SK-N-SH (cell line): ENCODE measurements at regions not wholly inside any gene's neighbourhood (a gene's known extent, or its start where the extent isn't known, plus 50 kb on each side); places are given as distances from the start of the nearest gene placed in this dataset.

Experiments
- CTCF ChIA-PET: fragments of 300-600, 350-600 bp; formaldehyde crosslinking; extraction: SDS; loops from one replicate; lab custom pipeline; 2021; lab: Yijun Ruan, JAX
- POLR2A ChIA-PET: fragments of 350-600 bp; sonication (Branson Sonifier 250); formaldehyde crosslinking; extraction: SDS; loops from one replicate; lab custom pipeline; 2020; ENCODE audit warnings: antibody characterized with exemption, inconsistent platforms; lab: Yijun Ruan, JAX
- DNase-seq: peaks from one replicate; pipeline ENCODE4 v3.0.0; 2012
- H2AFZ ChIP-seq: fragments of 200-600 bp; sonication (generic); 2 replicates; pipeline ENCODE4 v1.8.1; 2016; ENCODE audit warnings: antibody characterized with exemption, mild to moderate bottlenecking, low read depth
- H3F3A ChIP-seq: fragments of 200-600 bp; sonication (generic); replicated peaks from 2 replicates; pipeline ENCODE3; 2016; ENCODE audit warnings: antibody characterized with exemption, mild to moderate bottlenecking; ENCODE audit not compliant: insufficient read depth
- H3K27ac ChIP-seq, 2 experiments: fragments of 200-500 bp in 1 of 2; fragments of 200-600 bp in 1 of 2; sonication (Bioruptor generic) in 1 of 2; sonication (generic), shearing (Covaris generic) in 1 of 2; 2 replicates each; pipeline versions ENCODE4 v1.5.1 to v1.6.1; 2014 to 2016; ENCODE audit warnings: low read depth in 2 of 2, inconsistent platforms in 1 of 2, low read length in 1 of 2, mild to moderate bottlenecking in 1 of 2, mixed read lengths in 1 of 2
- H3K27me3 ChIP-seq: fragments of 200-600 bp; sonication (generic), shearing (Covaris generic); 2 replicates; pipeline ENCODE4 v1.6.1; 2016; ENCODE audit warnings: mixed run types; ENCODE audit not compliant: insufficient read depth
- H3K36me3 ChIP-seq, 2 experiments: fragments of 200-500 bp in 1 of 2; fragments of 200-600 bp in 1 of 2; sonication (Bioruptor generic) in 1 of 2; sonication (generic) in 1 of 2; replicated peaks in 1 of 2; 2 replicates each; pipeline versions ENCODE3 to v1.5.1; 2014 to 2016; ENCODE audit warnings: low read length in 1 of 2, mild to moderate bottlenecking in 1 of 2; ENCODE audit not compliant: insufficient read depth in 2 of 2, control insufficient read depth in 1 of 2
- H3K4me1 ChIP-seq, 2 experiments: fragments of 200-500 bp in 1 of 2; fragments of 200-600 bp in 1 of 2; sonication (Bioruptor generic) in 1 of 2; sonication (generic), shearing (Covaris generic) in 1 of 2; 2 replicates each; pipeline versions ENCODE4 v1.5.1 to v1.6.1; 2014 to 2016; ENCODE audit warnings: low read depth in 1 of 2, low read length in 1 of 2, mixed run types in 1 of 2; ENCODE audit not compliant: insufficient read depth in 2 of 2, control insufficient read depth in 1 of 2
- H3K4me2 ChIP-seq: fragments of 200-600 bp; sonication (generic), shearing (Covaris generic); 2 replicates; pipeline ENCODE4 v1.6.1; 2017; ENCODE audit warnings: mixed run types
- H3K4me3 ChIP-seq, 2 experiments: fragments of 200-500 bp in 1 of 2; fragments of 200-600 bp in 1 of 2; sonication (Bioruptor generic) in 1 of 2; sonication (generic), shearing (Covaris generic) in 1 of 2; 2 replicates each; pipeline versions ENCODE4 v1.5.1 to v1.8.1; 2014 to 2016; ENCODE audit warnings: low read depth in 2 of 2, inconsistent platforms in 1 of 2, low read length in 1 of 2, mild to moderate bottlenecking in 1 of 2, mixed read lengths in 1 of 2, moderate library complexity in 1 of 2
- H3K79me2 ChIP-seq: fragments of 200-600 bp; sonication (generic); 2 replicates; pipeline ENCODE4 v1.8.1; 2017; ENCODE audit warnings: mild to moderate bottlenecking; ENCODE audit not compliant: insufficient read depth
- H3K9ac ChIP-seq: fragments of 200-600 bp; sonication (generic); 2 replicates; pipeline ENCODE4 v1.6.1; 2017; ENCODE audit warnings: mixed run types
- H3K9me2 ChIP-seq: fragments of 200-600 bp; sonication (generic); 2 replicates; pipeline ENCODE4 v1.6.1; 2017; ENCODE audit warnings: mixed run types
- H3K9me3 ChIP-seq: fragments of 200-600 bp; sonication (generic); 2 replicates; pipeline ENCODE4 v1.6.1; 2017; ENCODE audit warnings: mixed run types, mild to moderate bottlenecking, moderate library complexity
- H4K20me1 ChIP-seq: fragments of 200-600 bp; sonication (generic); 2 replicates; pipeline ENCODE4 v1.6.1; 2017; ENCODE audit warnings: mild to moderate bottlenecking, mixed run types; ENCODE audit not compliant: insufficient read depth
- CTCF ChIP-seq: fragments of 200-600 bp; sonication (generic); IDR thresholded peaks from 2 replicates; pipeline ENCODE4 v1.6.1; 2017; ENCODE audit warnings: antibody characterized with exemption, mild to moderate bottlenecking, moderate library complexity
- FOSL2 ChIP-seq: IDR thresholded peaks from 2 replicates; pipeline ENCODE4 v1.4.0; 2012; ENCODE audit warnings: low read depth, mild to moderate bottlenecking, moderate library complexity, borderline replicate concordance
- GABPA ChIP-seq: IDR thresholded peaks from 2 replicates; pipeline ENCODE4 v1.4.0; 2012; ENCODE audit warnings: low read depth, mild to moderate bottlenecking
- IRF3 ChIP-seq: fragments of 150-350 bp; IDR thresholded peaks from 2 replicates; pipeline ENCODE4 v1.6.1; 2016; ENCODE audit warnings: mild to moderate bottlenecking, low read depth, low read length
- MXI1 ChIP-seq: IDR thresholded peaks from 2 replicates; pipeline ENCODE4 v1.6.1; 2012; ENCODE audit warnings: mild to moderate bottlenecking, low read depth, low read length, improper control_type of control experiment
- NFIC ChIP-seq: IDR thresholded peaks from 2 replicates; pipeline ENCODE4 v1.4.0; 2012; ENCODE audit warnings: borderline replicate concordance
- PBX3 ChIP-seq: IDR thresholded peaks from 2 replicates; pipeline ENCODE4; 2012
- POLR2AphosphoS5 ChIP-seq: IDR thresholded peaks from 2 replicates; pipeline ENCODE4 v1.6.1; 2012; ENCODE audit warnings: low read depth, low read length
- REST ChIP-seq: IDR thresholded peaks from 2 replicates; pipeline ENCODE4 v1.6.1; 2012; ENCODE audit warnings: mild to moderate bottlenecking, low read depth, low read length, moderate library complexity
- SMC3 ChIP-seq: IDR thresholded peaks from 2 replicates; pipeline ENCODE4 v1.6.1; 2012; ENCODE audit warnings: low read depth, low read length, improper control_type of control experiment
- TAF1 ChIP-seq: IDR thresholded peaks from 2 replicates; pipeline ENCODE4 v1.6.1; 2012; ENCODE audit warnings: low read depth, mild to moderate bottlenecking, low read length, moderate library complexity, borderline replicate concordance
- YY1 ChIP-seq: IDR thresholded peaks from 2 replicates; pipeline ENCODE4 v1.4.0; 2012; ENCODE audit warnings: low read depth, mild to moderate bottlenecking
- WGBS: methylation state at CpG from one replicate; pipeline ENCODE4 v1.1.6; 2017; ENCODE audit warnings: low lambda C conversion rate; 5-methylcytosine and 5-hydroxymethylcytosine counted together

GRCh38 chrX:106283841-106284240 is 115.7 kb downstream of the PWWP3B start:
- CTCF ChIA-PET, result no interaction called here
- Histone ChIP-seq H3K27ac (no peak overlapping the region), H3K9ac (no peak overlapping the region), H3K27me3 (no peaks in the 10 kb centered on the region), H3K79me2 (no peaks in the 10 kb centered on the region), H4K20me1 (no peaks in the 10 kb centered on the region), H3K9me2 (no peaks in the 10 kb centered on the region), H2AFZ (no peak overlapping the region), H3K4me1 (no peaks in the 10 kb centered on the region), H3K36me3 (no peaks in the 10 kb centered on the region), H3K4me3 (no peak overlapping the region), H3F3A (no peaks in the 10 kb centered on the region), H3K9me3 (no peaks in the 10 kb centered on the region), H3K4me2 (no peak overlapping the region)
- POLR2A ChIA-PET, result interaction anchor here (0.6 kb wide), 1 partner anchor 173 kb away, joined by 4 read pairs; no protein-coding TSS in a partner anchor
- no peak for TF ChIP-seq IRF3
- no peak for TF ChIP-seq FOSL2
- no peak for TF ChIP-seq PBX3
- TF ChIP-seq NFIC, result no peak
- no peak for TF ChIP-seq CTCF
- TF ChIP-seq SMC3, result no peak
- TF ChIP-seq GABPA, result no peak
- TF ChIP-seq MXI1, result no peak
- no peak for TF ChIP-seq REST
- no peak for TF ChIP-seq POLR2AphosphoS5
- no peak for TF ChIP-seq TAF1
- no peak for TF ChIP-seq YY1
- DNase-seq, result no peak
- 0% methylated on average over 4 of the region's 4 CpGs for WGBS
